ENCODE measurements at regions not wholly inside any gene's neighbourhood (a gene's known extent, or its start where the extent isn't known, plus 50 kb on each side); places are given as distances from the start of the nearest gene placed in this dataset.

DNA sequence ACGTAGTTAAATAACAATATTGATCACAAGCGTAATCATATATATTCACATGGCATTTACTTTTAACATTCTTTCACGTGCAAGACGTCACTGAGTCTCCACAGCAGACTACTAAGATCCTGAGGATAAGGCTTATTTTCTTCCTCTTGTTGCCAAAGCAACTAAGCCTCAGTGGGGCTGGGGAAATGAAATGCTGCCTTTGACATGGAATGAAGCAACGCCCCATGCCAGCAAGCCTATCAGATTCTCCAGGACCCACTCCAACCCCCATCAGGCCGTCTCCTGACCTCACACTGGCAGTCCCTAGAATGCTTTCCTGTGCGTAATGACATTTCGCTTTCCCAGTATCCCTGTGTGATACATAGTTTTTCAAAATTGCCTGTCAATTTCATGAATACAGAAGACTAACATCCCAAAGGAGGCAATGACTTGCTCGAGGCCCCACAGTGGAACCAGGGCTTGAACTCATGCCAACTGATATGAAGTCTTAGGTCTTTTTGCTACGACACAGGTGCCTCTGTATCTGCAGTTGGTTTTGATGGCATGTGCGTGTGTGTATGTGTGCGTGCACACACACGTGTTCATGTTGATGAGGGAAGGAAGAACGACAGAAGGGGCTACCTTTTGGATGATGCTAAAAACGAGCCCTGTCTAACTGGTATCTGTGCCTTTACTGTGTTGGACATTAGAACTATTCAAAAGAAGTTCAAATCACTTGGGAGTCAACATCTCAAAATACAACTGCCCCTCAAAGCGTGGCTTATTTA lies 239.1 kb downstream of the VRK1 start:
- TF ChIP-seq, protein P1, sequence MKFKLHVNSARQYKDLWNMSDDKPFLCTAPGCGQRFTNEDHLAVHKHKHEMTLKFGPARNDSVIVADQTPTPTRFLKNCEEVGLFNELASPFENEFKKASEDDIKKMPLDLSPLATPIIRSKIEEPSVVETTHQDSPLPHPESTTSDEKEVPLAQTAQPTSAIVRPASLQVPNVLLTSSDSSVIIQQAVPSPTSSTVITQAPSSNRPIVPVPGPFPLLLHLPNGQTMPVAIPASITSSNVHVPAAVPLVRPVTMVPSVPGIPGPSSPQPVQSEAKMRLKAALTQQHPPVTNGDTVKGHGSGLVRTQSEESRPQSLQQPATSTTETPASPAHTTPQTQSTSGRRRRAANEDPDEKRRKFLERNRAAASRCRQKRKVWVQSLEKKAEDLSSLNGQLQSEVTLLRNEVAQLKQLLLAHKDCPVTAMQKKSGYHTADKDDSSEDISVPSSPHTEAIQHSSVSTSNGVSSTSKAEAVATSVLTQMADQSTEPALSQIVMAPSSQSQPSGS (CRISPR knock-in tag; IDR thresholded peaks at IDR 0.05) = no peak
- no peak for TF ChIP-seq KLF13 (CRISPR knock-in tag; IDR thresholded peaks at IDR 0.05)

Data from HepG2 (cell line).